Stimulated activated CD4-positive, alpha-beta T cell treated with anti-CD3 and anti-CD28 coated beads, Interleukin-4, amount 100 ng/mL, for 48 hours (primary cell): ENCODE measurements at regions not wholly inside any gene's neighbourhood (a gene's known extent, or its start where the extent isn't known, plus 50 kb on each side); places are given as distances from the start of the nearest gene placed in this dataset.

Source experiments
- DNase-seq, 2 donors: peaks; one replicate each; pipeline ENCODE4 v3.0.0-alpha.2; 2020; ENCODE audit warnings: low read depth in 2 of 2

DNA sequence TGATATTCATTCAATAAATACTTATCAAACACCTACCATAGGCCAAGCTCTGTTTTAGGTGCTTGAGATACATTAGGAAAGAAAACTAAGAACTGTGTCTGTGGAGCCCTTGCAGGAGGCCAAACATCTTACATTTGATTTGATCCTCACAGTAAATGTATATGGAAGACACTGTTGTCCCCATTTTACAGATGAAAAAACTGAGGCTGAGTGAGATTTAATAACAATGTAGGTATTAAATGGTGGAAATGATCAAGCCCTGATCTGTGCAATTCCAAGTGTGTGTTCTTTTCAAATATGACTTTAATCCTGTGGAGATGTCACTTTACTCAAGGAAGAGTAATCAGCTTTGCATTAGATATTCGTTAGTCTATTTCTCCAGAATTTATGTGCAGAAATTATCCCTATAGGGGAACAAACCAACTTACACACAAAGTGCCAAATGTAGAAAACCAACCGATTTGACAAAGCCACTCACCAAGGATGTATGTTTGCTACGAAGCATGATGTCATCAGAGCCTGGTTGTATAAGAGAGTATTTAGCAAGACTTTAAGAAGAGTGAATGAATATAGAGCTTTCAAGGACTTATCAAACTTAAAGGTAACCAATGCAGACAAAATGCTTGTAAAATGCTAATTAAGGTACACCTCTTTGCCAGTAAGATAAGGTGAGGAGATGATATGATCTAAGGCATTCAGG is 153.9 kb upstream of the NFIB start:
- no peak for DNase-seq

DNA sequence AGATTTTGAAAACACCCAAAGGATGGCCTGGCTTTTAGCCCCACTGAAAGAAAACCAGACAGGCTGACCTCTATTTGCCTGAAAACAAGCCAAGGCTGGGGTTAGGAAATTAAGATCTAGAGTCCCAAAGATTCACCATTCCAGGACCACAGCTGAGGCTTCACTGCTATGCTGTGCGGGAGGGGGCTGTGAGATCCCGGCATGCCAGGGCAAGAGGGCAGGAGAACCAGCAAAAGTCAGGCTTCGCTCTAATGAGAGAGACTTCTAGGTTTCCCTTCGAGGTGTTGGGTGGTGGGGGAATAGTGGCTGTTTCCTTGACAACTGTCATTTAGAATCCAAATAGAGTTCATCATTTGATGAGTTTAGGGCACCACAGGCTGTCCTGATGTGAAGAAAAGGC is 152.9 kb upstream of the NFIB start:
- DNase-seq, result no peak

DNA sequence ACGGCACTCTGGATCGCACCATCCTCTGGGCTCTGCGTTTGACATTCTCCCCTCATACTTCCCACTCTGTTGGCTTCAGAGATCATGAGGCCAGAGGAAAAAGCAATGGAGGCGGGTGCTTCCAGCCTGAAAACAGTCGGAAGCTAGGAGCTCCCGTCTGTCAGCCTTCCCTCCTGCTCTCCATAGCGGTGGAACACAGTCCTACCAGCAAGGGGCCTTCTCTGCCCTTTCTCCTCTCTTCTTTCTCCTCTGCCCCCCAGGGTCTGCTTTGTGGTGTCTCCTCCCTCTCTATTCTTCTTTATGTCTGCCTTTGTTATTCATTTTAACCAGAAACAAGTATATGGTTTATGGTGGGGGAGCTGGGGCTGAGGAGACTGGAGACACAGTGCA is 152.5 kb upstream of the NFIB start:
- DNase-seq, result no peak

DNA sequence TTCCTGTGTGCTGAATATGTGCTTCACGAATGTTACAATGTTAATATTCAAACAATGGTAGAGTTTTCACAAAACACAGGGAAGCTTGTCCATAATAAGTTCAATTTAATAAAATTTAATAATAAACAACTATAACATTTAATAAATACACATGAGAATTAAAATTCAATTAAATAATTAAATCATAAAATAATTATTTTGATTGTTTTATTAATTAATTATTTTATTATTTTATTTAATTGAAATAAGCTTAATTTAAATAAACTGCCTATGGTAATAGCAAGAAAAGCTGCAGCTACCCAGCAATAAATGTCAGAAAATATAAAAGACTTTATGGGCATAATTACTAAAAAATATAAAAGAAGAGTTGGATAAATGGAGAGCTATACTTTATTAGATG is 149.0 kb upstream of the NFIB start:
- no peak for DNase-seq

DNA sequence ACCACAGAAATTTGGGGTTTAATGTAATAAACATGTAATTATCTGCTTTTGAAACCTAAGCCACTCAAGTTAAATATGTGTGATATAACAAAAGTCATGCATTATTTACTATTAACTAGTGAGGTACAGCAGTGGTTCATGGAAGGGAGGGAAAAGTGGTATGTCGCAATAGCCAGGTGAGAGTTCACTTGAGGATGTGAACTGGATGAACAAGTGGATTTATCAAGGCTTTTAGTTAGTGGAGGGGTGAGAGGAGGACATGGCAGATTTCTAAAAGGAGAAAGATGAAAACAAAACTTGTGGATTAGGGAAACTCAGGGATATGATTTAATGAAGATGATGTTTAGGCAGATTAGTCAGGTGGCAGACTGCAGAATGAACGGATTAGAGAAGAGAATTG is 141.3 kb upstream of the NFIB start:
- no peak for DNase-seq

DNA sequence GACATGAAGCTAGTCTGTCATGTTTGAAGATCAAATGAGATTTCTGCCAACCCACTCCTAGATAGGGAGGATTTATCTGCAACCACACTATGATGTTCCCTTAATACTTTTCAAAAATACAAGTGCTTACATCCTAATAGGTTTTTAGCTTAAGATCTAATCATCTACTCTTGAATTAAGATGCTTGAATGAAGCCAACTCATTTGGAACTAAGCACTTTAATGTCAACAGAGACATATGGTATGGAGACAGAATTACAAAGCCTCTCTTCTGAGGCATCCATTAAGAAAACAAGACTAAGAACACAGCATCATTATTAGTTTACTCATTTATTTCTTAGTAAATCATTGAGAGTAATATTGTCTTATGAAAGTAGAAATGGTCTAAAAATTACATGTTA is 139.3 kb upstream of the NFIB start:
- DNase-seq, result no peak

DNA sequence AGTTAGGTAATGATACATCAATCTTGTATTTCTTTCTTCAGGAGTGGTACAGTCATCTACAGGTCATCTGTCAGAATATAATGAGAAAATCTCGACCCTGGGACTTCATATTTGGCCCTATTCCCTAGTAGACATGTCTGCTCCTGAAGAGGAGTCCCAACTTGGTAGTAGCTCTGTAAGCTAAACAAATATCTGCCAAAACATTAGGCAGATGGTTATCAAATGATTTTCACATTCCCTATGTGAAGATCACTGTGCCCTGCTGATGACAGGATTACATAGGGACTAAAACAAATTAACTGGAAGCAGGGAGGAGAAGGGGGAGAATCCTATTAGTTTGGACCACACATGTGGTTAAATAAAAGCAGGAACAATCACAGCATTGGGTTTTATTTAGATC is 138.6 kb upstream of the NFIB start:
- no peak for DNase-seq

DNA sequence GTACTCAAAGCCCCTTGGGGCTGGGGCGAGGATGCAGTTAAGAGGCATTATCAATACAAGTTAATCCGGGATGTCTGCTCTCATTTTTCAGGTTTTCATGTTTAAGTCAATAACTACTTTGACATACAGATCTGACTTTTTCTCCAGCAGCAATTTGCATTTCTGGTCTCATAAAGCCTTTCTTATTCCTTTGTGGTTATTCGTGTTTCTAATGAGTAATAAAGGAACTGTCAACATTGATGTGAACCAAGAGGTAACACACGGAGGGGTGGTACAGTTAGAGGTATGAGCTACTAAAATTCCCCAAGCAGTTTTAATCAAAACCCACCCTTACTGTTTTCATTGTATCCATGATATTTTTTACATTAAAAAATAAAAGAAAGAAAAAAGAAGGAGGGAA is 138.0 kb upstream of the NFIB start:
- no peak for DNase-seq

DNA sequence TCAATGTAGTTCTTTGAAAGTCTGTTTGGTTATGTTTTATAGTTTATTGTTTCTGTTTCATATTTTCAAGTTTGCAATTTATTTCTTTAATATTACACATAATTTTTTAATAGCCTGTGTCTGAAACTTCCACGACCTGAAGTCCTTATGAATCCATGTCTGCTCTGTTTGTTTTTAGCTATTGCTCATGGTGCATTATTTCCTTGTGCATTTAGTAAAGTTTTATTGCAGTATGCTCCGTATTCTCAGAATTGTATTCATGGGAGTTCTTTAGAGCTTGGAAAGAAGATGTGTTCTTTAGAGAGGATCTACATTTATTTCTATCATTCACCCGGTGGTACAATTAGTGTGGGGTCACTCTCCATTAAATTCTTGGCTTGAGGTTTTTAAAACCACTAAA is 133.2 kb upstream of the NFIB start:
- DNase-seq, result no peak

DNA sequence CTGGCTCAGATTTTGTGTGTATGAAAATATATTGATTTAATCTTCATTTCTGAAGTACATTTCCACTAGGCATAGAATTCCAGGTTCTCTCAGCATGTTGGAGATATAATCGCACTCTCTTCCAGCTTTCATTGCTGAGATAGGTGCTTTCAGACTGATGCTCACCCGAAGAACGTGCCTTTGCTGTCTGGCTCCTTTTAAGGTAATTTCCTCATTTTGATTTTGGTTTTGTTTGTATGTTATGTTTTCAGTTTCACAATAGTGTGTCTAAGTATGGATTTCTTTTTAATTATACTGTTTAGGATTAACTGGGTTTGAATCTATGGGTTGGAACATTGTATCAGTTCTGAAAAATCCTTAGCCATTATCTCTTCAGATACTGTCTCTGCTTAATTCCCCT is 132.0 kb upstream of the NFIB start:
- no peak for DNase-seq

DNA sequence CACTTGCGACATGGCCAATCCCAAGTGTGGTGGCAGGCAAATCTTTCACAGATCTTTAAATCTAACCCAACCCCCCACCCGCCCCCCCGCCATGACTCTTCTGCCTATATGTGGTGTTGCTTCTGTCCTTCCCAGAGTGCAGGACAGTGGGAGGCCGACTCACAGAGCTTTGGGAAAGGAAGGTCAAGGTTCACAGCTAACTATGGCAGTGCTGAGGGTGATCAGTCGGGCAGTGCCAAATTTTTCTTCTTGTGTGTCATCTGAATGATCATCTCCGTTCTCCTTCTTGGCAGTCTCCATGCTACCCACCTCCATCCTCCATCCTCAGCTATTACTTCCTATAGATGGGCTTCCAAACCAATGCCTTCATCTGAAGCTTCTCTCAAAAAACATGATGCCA is 129.0 kb upstream of the NFIB start:
- DNase-seq, result no peak

DNA sequence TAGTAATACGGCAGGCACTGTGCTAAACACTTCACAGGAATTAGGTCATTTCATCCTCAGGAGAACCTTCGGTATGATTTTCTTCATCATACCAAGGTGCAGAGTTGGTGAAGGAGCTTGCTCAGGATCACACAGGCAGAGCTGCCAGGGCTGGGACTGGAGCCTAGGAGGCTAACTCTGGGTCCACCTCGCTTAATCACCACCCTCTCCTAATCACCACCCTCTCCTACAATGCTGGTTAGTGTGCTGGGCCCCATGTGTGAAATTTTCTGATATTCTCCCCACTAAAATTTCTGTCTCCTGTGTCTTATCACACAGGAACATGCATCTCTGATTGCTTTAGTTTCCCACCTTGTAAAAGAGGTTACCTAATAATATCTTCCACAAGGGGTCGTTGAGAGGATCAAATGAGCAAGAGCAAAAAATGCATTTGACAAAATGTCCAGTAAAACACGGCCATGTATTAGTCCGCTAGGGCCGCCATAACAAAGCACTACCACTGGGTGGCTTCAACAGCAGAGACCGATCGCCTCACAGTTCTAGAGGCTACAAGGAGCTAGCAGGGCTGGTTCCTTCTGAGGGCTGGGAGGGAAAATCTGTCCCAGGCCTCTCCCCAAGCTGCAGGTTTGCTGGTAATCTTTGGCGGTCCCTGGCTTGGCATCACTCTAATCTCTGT is 128.2 kb upstream of the NFIB start:
- DNase-seq, result no peak

DNA sequence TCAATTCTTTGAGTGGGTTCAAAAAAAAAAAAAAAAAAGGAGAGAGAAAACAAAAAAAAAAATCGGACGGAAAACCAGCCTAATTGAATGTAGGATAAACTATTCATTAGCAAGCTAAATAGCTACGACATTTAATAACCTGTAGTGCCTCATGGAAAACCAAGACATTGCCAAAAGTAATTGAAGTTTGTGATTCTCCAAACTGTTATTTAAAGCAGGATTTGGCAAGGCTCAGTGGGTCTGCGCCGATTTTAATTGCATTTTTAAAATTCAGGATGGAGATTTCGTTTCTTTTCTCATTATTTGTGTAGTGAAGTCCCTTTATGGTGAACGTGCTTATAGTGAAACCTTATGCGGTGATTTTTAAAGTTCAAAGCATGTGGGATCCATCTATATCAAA is 127.2 kb upstream of the NFIB start:
- no peak for DNase-seq

DNA sequence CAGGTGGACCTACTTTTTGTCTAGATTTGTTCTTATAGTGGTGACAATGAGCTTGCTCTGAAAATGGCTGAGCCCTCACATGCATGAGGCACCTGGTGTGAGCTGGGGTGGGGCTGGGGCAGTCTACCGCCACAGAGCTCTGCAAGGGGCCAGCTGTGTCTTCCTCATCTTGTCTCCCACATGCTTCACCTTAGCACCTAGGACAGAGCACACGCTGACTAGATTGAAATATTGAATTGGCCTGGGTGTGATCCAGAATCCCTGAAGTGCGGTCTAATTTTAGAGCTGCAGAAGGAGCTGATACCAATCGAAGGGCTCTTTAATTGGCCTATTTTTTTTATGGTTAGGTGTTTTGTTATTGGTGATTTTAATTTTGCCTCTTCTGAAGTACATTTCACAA is 126.1 kb upstream of the NFIB start:
- DNase-seq, result no peak

DNA sequence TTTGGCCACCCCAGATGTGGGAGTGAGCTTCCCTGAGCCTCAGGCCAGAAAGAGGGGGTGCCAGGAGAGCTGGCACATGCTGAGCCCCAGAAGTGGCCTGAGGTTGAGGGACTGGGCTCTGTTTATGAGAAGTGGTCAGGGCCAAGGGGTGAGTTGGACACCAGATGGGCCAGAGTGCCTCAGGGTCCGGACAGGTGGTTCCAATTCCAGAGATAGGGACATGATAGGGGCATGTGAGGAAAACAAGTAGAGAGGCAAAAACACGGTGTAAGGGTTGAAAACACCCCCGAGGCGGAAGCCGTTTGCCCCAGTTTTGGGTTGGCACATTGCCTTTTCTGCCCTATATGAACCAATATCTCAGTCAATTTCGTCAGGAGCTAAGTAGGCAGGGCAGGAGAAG is 125.6 kb upstream of the NFIB start:
- DNase-seq, result no peak

DNA sequence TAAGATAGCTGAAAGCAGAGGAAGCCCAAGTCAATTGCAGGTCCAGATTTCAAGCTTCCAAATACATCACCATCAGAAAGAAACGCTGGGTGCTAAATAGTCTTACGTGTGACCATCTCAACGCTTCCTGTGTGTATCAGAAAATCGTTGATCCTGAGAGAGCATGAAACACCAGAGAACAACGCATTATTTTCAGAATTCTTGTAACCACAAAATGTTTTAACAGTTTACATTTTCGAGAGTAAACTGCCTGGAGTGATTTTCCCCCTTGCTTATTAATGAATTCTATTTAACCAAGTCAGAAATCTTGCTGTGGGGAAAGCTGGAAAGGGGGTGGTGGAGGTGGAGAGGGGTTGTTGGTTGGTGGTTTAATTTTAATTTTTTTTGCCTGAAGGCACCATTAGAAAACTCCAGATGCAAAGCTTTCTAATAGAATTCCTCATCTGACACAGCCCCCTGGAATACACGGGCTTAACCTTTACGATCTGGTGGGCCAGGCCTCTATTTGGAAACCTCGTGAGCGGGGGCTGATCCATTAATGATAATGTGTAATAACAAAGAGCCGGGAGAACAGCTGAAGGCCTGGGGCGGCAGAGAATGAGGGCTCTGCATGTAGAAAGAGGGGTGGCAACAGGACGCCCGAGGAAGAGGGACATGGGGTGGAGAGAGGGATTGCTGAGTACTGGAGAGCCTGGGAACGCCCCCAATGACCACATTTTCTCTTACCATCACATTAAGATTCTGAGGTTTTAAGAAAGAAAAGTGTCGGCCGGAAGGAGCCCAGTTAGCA is 124.5 kb upstream of the NFIB start:
- no peak for DNase-seq

DNA sequence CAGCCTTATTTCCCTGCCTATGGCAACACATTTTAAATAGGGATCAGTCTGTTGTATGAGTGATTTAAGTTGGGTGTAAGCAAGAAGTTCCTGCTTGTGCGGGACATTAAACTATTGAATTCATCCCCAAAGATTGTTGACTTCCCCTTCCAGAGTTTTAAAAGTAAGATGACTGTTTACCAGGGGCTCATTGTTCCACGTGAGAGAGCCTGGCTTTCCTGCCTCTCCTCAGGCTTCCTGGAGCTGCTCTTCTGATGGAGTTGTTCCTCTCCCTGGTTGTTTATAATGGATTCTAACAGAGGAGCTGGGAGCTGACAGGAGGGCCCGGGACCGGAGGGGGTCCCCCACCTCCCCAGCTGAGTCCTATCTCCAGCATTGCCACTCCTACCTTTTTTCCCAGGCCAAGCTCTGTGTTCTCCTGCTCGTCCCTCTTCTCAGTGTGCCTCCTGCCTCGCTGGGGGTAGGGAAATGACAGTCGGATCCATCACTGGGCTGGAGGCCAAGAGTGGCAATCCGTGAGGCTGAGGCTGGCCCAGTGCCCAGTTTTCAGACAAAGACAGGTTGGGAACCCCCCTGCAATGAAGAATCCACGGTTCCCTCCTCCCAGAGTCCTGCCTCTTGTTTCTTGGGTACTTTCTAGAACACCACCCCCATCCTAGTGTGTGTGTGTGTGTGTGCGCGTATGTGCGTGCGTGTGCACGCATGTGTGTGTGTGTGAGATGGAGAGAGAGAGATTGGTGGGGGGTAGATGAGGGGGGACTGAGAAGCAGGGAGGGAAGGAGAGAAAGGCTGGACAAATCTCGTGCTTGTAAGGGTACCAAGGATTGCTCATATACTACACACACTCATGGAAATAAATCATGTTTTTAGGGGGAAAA is 123.7 kb upstream of the NFIB start:
- no peak for DNase-seq

DNA sequence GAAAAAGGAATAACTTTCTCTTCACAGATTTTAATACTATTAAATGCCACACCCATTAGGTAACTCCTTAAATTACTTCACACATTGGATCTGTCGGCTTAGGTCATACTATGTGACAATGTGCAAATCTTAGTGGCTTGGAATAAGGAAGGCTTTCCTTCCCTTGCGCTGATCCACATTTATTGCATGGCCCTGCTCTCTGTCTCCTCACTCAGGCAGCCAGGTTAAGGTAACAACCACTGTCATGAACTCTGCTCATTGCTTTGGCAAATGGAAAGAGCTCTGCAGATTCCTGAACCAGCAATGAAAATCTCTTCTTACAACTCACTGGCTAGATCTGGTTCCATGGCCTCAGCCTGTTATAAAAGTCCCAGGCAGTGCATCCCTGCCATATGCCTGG is 121.9 kb upstream of the NFIB start:
- no peak for DNase-seq

DNA sequence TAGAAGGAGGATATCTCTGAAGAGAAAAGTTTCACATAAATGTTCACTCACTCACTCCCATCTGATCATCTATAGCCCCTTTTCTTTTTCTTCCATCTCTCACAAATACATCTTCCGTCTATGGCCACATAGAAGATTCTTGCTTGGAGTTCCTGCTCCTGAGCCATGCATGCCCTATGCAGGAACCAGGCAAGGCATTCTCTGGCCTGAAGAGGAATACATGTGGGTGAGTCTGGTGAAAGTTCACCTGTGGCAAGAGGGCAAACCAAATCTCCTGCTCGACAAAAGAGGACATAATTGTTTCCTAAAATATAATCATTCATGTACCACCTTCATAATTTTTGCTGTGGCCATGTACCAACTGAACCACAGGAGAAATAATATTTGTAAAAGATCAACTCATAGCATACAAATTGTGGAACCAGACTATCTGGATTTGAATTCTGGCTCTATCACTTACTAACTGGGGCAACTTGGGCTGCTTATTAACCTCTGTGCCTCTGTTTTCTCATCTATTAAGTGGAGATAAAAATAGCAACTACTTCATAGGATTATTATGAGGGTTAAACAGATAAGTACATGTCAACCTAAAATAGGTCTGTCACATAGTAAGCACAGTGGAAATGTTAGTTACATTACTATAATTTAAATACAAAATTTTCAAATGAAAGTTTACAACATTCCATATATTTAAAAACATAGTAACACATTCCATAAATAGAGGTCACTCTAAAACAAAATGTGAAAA is 121.2 kb upstream of the NFIB start:
- DNase-seq, result no peak

DNA sequence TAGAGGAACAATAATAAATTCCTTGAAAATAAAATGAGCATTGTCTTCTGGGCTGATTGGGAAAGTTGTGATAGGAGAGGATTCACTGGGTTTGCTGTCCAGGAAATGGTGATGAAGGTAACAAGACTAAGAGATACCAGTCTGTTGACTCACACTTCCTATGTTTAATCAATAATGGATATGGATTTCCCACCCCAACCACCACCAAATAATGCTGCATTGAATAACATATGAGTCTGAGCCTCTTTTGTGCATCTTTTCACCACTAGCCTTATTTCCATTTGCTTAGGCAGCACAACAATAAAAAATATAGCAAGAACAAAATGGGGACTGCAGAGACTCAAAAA is 120.2 kb upstream of the NFIB start:
- DNase-seq, result no peak

DNA sequence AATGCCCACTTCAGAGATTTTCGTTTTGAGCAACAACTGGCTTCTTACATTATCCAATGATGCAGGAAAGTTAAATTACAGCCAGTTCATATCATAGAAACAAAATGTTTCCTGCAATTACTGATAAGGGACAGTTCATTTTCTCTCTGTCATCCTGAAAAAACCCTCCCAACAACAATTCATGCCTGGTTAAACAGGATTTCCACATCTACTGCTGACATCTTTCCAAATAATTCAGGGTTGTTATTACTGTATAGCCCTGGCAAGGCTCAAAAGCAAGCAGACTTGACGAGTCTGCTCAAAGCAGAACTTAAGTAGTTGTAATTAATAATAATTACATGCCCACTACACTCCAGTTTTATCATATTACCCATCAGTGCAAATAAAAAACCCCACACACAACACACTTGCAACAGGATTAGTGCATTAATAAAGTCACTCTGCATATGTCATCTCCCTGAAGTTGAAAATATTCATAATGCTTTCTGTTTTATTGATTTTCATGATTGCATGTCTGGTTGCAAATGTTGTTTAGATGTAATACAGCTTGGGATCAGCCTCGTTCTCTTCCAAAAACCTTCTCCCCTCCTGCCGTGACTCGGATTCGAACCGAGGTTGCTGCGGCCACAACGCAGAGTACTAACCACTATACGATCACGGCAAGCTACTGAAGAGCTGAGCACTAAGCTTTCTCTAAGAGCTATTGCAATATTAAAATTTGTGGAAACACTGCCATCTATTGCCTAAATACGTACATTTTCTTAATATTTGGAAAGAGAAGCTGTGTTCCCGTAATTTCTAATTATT is 119.6 kb upstream of the NFIB start:
- no peak for DNase-seq
